ENCODE measurements at regions not wholly inside any gene's neighbourhood (a gene's known extent, or its start where the extent isn't known, plus 50 kb on each side); places are given as distances from the start of the nearest gene placed in this dataset.

- TF ChIP-seq POLR2A (IDR thresholded peaks at IDR 0.05) (no peak), CTCF (IDR thresholded peaks at IDR 0.05) (no peak), EP300 (IDR thresholded peaks at IDR 0.05) (no peak), POLR2AphosphoS5 (IDR thresholded peaks at IDR 0.05) (no peak)
Observed at GRCh38 chr5:71948206-71948605, 159.1 kb upstream of the MAP1B start.

Data from suprapubic skin (tissue), 4 donors.